Parathyroid adenoma (tissue), 2 donors: ENCODE measurements at regions not wholly inside any gene's neighbourhood (a gene's known extent, or its start where the extent isn't known, plus 50 kb on each side); places are given as distances from the start of the nearest gene placed in this dataset.

Source experiments
- H2AFZ ChIP-seq: fragments of 300-600 bp; sonication (generic); one replicate; pipeline ENCODE4 v1.7.0; 2017; ENCODE audit warnings: antibody characterized with exemption, mild to moderate bottlenecking
- H3K27ac ChIP-seq: fragments of 300-600 bp; sonication (generic); one replicate; pipeline ENCODE4 v1.7.0; 2017
- H3K27me3 ChIP-seq: fragments of 300-600 bp; sonication (generic); one replicate; pipeline ENCODE4 v1.7.0; 2017; ENCODE audit warnings: low read length; ENCODE audit not compliant: control insufficient read depth, insufficient read depth
- H3K36me3 ChIP-seq: fragments of 300-600 bp; sonication (generic); one replicate; pipeline ENCODE4 v1.7.0; 2017; ENCODE audit warnings: low read length; ENCODE audit not compliant: control insufficient read depth, insufficient read depth
- H3K4me1 ChIP-seq: fragments of 300-600 bp; sonication (generic); one replicate; pipeline ENCODE4 v1.7.0; 2017; ENCODE audit warnings: control low read depth
- H3K4me2 ChIP-seq: fragments of 300-600 bp; sonication (generic); one replicate; pipeline ENCODE4 v1.7.0; 2017; ENCODE audit warnings: low read length
- H3K4me3 ChIP-seq: fragments of 300-600 bp; sonication (generic); one replicate; pipeline ENCODE4 v1.7.0; 2017; ENCODE audit warnings: low read depth, low read length
- H3K79me2 ChIP-seq: fragments of 300-600 bp; sonication (generic); one replicate; pipeline ENCODE4 v1.7.0; 2017; ENCODE audit warnings: control low read depth
- H3K9ac ChIP-seq: fragments of 300-600 bp; sonication (generic); one replicate; pipeline ENCODE4 v1.7.0; 2017; ENCODE audit warnings: mild to moderate bottlenecking
- H3K9me3 ChIP-seq: fragments of 300-600 bp; sonication (generic); one replicate; pipeline ENCODE4 v1.7.0; 2017; ENCODE audit warnings: low read length; ENCODE audit not compliant: control insufficient read depth
- TF ChIP-seq, protein P1 (sequence below): fragments of 300-600 bp; sonication (generic); IDR thresholded peaks from one replicate; pipeline ENCODE4 v1.7.0; 2017; ENCODE audit warnings: antibody characterized with exemption, mild to moderate bottlenecking
- donor health status: primary hyperparathyroidism.

DNA sequence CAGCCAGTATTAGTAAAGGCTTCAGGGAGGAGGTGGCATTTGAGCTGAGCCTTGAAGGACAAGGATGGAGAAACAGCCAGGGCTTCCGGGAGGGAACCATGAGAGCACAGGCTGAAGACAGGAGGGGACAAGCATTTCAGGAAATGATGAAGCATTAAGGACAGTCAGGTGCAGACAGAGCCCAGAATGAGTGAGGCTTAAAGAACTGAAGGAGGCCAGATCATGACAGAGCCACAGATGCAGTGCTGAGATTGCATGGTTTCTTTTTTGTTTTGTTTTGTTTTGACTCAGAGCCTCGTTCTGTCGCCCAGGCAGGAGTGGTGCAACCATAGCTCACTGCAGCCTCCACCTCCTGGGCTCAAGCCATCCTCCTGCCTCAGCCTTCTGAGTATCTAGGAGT lies 211.5 kb downstream of the SOX9 start:
- Histone ChIP-seq H3K4me1 (no peaks in the 10 kb centered on the region), H2AFZ (no peak overlapping the region), H3K27ac (no peak overlapping the region), H3K9ac (no peak overlapping the region), H3K9me3 (no peaks in the 10 kb centered on the region), H3K4me2 (no peak overlapping the region), H3K27me3 (no peaks in the 10 kb centered on the region), H3K79me2 (no peaks in the 10 kb centered on the region), H3K36me3 (no peaks in the 10 kb centered on the region), H3K4me3 (no peak overlapping the region)
- TF ChIP-seq, protein P1, sequence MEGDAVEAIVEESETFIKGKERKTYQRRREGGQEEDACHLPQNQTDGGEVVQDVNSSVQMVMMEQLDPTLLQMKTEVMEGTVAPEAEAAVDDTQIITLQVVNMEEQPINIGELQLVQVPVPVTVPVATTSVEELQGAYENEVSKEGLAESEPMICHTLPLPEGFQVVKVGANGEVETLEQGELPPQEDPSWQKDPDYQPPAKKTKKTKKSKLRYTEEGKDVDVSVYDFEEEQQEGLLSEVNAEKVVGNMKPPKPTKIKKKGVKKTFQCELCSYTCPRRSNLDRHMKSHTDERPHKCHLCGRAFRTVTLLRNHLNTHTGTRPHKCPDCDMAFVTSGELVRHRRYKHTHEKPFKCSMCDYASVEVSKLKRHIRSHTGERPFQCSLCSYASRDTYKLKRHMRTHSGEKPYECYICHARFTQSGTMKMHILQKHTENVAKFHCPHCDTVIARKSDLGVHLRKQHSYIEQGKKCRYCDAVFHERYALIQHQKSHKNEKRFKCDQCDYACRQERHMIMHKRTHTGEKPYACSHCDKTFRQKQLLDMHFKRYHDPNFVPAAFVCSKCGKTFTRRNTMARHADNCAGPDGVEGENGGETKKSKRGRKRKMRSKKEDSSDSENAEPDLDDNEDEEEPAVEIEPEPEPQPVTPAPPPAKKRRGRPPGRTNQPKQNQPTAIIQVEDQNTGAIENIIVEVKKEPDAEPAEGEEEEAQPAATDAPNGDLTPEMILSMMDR: no peak

DNA sequence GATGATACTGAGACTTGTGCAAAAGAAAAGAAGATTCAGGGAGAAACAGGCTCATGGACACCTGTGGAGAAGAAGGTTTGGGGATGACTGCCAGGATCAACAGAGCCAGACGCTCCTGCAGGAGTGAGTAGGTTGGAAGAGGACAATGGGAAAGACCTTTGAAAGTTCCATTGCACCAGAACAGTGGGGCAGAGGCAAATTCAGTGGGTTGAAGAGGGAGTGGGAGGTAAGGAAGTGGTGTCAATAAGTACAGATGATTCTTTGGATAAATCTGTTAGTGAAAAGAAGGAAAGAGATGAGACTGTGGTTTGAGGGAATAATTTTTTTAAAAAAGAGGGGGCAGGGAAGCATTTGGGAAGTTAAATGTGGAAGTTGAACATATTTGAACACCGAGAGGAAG lies 212.8 kb downstream of the SOX9 start:
- TF ChIP-seq, protein P1: no peak
- Histone ChIP-seq H2AFZ (no peak overlapping the region), H3K27ac (no peak overlapping the region), H3K9me3 (no peaks in the 10 kb centered on the region), H3K79me2 (no peaks in the 10 kb centered on the region), H3K9ac (no peak overlapping the region), H3K27me3 (no peaks in the 10 kb centered on the region), H3K4me3 (no peak overlapping the region), H3K4me2 (no peak overlapping the region), H3K4me1 (no peaks in the 10 kb centered on the region), H3K36me3 (no peaks in the 10 kb centered on the region)

DNA sequence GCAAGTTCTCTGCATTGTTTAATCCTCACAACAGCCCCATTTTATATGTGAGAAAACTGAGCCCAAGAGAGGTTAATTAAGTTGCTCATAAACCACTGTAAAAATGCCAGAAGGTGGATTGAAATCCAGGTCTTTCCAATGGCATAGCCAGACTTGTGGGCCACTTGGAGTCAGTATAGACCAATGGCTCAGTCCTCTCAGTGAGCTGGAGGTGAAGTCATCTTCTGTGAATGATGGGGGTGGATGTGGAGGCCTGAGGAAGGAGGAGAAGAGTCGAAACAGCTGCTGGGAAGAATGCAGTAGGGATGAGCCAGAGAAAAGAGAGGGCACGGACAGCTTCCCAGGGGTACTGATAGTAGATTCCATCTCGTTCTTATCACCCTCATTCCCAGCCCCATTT lies 213.4 kb downstream of the SOX9 start:
- H3K9ac ChIP-seq: no peak overlapping the region
- H3K4me2 ChIP-seq: no peak overlapping the region
- H3K9me3 ChIP-seq: no peaks in the 10 kb centered on the region
- H3K27me3 ChIP-seq: no peaks in the 10 kb centered on the region
- TF ChIP-seq, protein P1: no peak
- H2AFZ ChIP-seq: no peak overlapping the region
- H3K27ac ChIP-seq: no peak overlapping the region
- H3K36me3 ChIP-seq: no peaks in the 10 kb centered on the region
- H3K79me2 ChIP-seq: no peaks in the 10 kb centered on the region
- no peaks in the 10 kb centered on the region for H3K4me1 ChIP-seq
- H3K4me3 ChIP-seq: no peak overlapping the region

DNA sequence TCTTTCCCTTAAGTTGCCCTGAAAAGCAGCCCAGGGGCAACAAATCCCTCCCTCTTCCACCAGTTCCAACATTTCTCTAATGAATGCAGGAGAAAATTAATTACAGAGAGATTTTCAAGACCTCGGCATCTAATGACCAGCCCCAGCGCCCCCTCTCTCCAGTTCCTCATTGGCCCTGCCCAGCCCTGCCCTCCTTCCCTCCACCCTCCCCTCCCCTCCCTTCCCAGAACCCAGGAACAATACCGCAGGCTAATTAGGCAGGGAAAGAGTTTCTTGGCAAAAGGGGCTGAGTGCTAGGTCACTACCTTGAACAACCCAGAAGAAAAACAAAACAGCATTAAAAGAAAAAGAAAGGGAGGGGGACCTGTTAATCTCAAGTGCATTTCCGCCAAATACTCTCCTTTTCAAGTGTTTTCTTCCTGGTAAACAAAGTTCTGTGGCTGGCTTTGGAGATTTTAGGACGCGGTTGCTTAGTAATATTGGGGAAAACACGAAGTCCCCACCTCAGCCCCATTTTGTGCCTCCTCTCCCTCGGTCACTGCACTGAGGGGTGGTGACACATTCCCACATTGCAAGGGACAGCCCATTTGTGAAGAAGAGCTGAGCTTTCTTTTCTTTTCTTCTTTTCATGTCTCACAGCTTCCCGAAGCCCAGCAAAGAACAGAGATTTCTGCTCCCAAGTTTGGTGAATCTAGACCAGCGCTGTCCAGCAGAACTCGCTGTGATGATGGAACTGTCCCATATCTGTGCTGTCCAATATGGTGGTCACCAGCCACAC lies 215.4 kb downstream of the SOX9 start:
- H3K4me1 ChIP-seq: no peaks in the 10 kb centered on the region
- no peaks in the 10 kb centered on the region for H3K9me3 ChIP-seq
- no peaks in the 10 kb centered on the region for H3K27me3 ChIP-seq
- no peak overlapping the region for H2AFZ ChIP-seq
- no peak overlapping the region for H3K4me3 ChIP-seq
- no peak overlapping the region for H3K27ac ChIP-seq
- H3K79me2 ChIP-seq: no peaks in the 10 kb centered on the region
- no peak overlapping the region for H3K9ac ChIP-seq
- H3K4me2 ChIP-seq: no peak overlapping the region
- no peaks in the 10 kb centered on the region for H3K36me3 ChIP-seq
- TF ChIP-seq, protein P1: no peak

- Histone ChIP-seq H3K4me1 (no peaks in the 10 kb centered on the region), H3K4me3 (no peak overlapping the region), H3K4me2 (no peak overlapping the region), H3K36me3 (no peaks in the 10 kb centered on the region), H2AFZ (no peak overlapping the region), H3K9ac (no peak overlapping the region), H3K9me3 (no peaks in the 10 kb centered on the region), H3K79me2 (no peaks in the 10 kb centered on the region), H3K27me3 (no peaks in the 10 kb centered on the region), H3K27ac (no peak overlapping the region)
- TF ChIP-seq, protein P1: no peak
These were observed 215.9 kb downstream of the SOX9 start for GRCh38 chr17:72336804-72337070.
